ENCODE measurements at regions not wholly inside any gene's neighbourhood (a gene's known extent, or its start where the extent isn't known, plus 50 kb on each side); places are given as distances from the start of the nearest gene placed in this dataset.
"Not testable (repeated sequence)": the region's sequence is repeated elsewhere in the genome, so short reads cannot be mapped to it uniquely, and the experiment has no call there.

DNA sequence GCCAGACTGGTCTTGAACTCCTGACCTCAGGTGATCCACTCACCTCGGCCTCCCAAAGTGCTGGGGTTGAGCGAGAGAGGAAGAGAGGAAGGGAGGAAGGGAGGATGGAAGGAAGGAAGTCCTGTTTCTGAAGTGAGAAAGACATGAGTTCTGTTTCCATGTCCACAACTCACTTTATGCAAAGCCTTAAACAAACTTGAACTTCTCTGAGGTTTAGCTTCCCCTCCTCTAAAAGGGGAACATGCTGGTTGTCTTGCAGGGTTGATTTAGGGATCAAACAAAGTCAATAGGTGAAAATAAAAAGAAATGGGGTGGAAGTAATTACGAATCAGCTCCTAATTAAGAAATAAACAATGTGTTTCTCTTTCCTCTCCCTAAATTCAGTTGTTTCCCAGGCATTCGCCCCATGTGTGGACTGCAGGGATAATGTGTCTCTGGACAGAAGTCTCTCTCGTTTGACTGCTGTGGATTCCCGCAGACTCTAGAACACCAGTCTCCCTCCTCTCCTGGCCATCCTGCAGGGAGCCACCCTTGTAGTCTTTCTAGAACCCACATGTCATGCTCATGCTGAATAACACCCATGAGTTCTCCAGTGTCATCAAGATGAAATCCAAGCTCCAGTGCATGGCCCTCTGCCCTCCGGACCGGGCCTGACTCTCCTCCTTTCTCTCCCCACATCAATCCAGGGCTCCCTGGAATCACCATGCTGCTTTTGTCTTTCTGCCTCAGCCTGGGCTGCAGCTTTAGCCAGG lies 229.3 kb upstream of the TRIB2 start:
- no peaks in the 10 kb centered on the region for H3K4me1 ChIP-seq (ENCODE audit: control insufficient read depth, insufficient read depth, low read length)
- no peaks in the 10 kb centered on the region for H3K36me3 ChIP-seq (ENCODE audit: control insufficient read depth, insufficient read depth, low read length)
- H3K27me3 ChIP-seq (ENCODE audit: control insufficient read depth, insufficient read depth, low read length): no peaks in the 10 kb centered on the region
- H3K9ac ChIP-seq (ENCODE audit: low read length): no peak overlapping the region
- H3K4me3 ChIP-seq (ENCODE audit: low read length): no peak overlapping the region
- H3K9me3 ChIP-seq (ENCODE audit: control insufficient read depth, low read length): no peaks in the 10 kb centered on the region

DNA sequence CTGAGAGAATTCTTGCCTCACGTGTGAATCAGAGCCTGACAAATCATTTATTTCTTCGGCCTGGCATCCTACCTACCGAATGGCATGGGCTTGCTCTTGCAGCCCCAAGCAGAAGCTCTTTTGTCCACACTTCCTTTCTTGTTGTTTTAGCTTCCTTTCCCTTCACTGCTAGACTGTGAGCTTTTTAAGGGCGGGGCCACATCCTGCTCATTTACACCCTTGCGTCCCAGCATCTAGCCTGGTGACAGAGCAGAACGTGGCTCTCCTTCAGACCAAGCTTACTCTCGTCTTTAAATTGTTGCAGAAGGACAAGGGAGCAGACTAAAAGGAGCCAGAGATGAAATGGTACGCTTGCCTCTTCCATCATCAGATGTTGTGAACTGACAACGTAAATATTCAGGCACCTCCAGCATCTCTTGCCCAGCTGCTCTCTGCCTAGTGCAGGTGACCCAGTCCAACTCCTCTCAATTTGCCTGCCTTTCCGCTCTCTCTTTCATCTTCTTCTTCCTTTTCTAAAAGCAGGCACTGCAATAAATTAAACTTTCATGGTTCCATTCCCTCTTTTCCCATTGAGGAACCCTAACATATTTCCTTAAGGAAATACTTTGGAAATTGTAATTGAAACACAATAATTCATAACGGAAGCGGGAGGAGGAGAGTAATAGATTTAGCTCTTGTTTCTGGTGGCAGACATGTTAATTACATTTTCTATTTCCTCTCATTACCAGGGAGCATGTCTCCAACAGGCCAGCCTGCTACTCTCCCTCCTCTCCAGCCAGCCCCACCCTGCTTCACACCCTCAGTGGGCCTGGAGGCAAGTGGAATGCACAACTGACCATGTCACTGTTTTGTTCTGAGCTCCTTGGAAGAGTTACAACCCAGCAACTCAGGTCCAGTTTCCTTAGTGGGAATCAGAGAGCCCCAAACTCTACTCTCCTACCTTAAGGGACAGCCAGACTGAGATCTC lies 228.1 kb upstream of the TRIB2 start:
- Histone ChIP-seq H3K4me3 (ENCODE audit: low read length) (no peak overlapping the region), H3K36me3 (ENCODE audit: control insufficient read depth, insufficient read depth, low read length) (no peaks in the 10 kb centered on the region), H3K9me3 (ENCODE audit: control insufficient read depth, low read length) (no peaks in the 10 kb centered on the region), H3K9ac (ENCODE audit: low read length) (no peak overlapping the region), H3K4me1 (ENCODE audit: control insufficient read depth, insufficient read depth, low read length) (no peaks in the 10 kb centered on the region), H3K27me3 (ENCODE audit: control insufficient read depth, insufficient read depth, low read length) (no peaks in the 10 kb centered on the region)

DNA sequence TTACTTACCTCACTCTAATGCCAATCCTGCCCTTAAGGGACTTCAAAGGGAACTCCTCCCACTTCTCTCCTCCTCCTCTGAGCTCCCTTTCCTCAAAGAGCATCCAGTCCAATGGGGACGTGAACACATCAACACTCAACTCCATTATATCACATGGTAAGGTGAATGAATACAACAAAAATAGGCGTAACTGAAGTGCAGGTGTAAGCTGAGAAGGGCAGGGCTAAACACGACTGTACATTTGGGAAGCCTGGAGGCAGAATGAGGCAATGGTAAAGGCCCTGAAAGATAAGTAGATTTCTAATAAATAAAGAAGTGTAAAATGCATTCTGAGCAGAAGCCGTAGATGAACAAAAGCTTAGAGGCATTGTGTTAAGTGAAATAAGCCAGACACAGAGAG lies 226.1 kb upstream of the TRIB2 start:
- H3K9me3 ChIP-seq (ENCODE audit: control insufficient read depth, low read length): no peaks in the 10 kb centered on the region
- no peak overlapping the region for H3K4me3 ChIP-seq (ENCODE audit: low read length)
- no peak overlapping the region for H3K9ac ChIP-seq (ENCODE audit: low read length)
- H3K4me1 ChIP-seq (ENCODE audit: control insufficient read depth, insufficient read depth, low read length): no peaks in the 10 kb centered on the region
- no peaks in the 10 kb centered on the region for H3K27me3 ChIP-seq (ENCODE audit: control insufficient read depth, insufficient read depth, low read length)
- H3K36me3 ChIP-seq (ENCODE audit: control insufficient read depth, insufficient read depth, low read length): no peaks in the 10 kb centered on the region

DNA sequence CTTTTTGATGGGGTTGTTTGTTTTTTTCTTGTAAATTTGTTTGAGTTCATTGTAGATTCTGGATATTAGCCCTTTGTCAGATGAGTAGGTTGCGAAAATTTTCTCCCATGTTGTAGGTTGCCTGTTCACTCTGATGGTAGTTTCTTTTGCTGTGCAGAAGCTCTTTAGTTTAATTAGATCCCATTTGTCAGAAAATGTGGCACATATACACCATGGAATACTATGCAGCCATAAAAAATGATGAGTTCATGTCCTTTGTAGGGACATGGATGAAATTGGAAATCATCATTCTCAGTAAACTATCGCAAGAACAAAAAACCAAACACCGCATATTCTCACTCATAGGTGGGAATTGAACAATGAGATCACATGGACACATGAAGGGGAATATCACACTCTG lies 224.4 kb upstream of the TRIB2 start:
- not testable (repeated sequence) for H3K27me3 ChIP-seq (ENCODE audit: control insufficient read depth, insufficient read depth, low read length); H3K4me3 ChIP-seq (ENCODE audit: low read length); H3K9me3 ChIP-seq (ENCODE audit: control insufficient read depth, low read length); H3K4me1 ChIP-seq (ENCODE audit: control insufficient read depth, insufficient read depth, low read length); H3K9ac ChIP-seq (ENCODE audit: low read length); H3K36me3 ChIP-seq (ENCODE audit: control insufficient read depth, insufficient read depth, low read length)

DNA sequence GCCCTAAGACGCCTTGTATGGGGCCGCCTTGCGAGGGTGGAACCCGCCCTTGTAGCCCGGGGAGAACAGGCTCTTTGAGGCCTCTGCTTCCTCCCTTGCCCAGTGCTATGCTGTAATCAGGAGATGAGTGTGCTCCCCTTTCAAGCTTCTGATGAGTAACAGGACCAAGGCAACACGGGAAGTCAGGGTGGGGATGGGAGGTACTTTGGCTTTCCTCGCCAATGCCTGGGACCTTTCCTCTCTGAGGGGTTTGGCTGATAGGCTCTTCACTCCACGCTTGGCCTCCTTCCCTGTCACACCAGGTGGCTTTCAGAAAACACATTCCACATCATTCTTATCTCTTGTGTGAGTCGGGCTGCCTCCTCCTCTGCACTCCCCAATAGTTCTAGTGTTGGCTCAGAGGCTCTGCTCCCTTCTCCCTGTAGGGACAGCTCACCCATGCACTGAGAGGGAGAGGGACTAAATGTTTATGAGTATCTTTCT lies 223.7 kb upstream of the TRIB2 start:
- Histone ChIP-seq H3K9me3 (ENCODE audit: control insufficient read depth, low read length) (no peaks in the 10 kb centered on the region), H3K27me3 (ENCODE audit: control insufficient read depth, insufficient read depth, low read length) (no peaks in the 10 kb centered on the region), H3K4me3 (ENCODE audit: low read length) (no peak overlapping the region), H3K36me3 (ENCODE audit: control insufficient read depth, insufficient read depth, low read length) (no peaks in the 10 kb centered on the region), H3K4me1 (ENCODE audit: control insufficient read depth, insufficient read depth, low read length) (no peaks in the 10 kb centered on the region), H3K9ac (ENCODE audit: low read length) (no peak overlapping the region)

DNA sequence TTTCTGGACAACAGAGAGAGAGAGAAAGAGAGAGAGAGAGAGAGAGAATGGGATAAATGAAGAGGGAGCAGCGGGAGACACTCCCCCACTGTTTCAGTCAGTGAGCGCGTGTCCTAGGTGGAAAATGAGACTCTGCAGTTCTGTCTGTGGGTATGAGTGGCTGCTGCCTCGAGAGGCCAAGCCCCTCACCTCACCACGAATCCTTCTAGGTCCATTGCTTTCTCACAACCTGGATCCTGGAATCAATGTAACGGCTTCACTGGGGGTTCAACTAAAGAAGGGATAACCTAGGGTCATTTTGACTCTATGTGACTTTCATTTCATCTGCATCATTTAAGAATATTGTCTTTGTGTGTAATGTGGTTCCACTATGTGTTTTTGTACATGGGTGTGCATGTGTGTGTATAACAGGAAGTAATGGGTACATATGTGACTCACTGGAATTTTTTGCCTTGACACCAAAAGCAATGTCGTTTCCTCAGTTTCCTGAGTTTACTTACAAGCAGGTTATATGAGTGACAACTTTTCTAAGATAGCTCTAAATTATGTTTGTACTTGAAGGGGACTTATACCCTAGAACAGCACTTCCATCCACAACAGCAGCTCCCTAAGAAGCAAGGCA lies 221.4 kb upstream of the TRIB2 start:
- H3K4me1 ChIP-seq (ENCODE audit: control insufficient read depth, insufficient read depth, low read length): no peaks in the 10 kb centered on the region
- no peaks in the 10 kb centered on the region for H3K36me3 ChIP-seq (ENCODE audit: control insufficient read depth, insufficient read depth, low read length)
- no peaks in the 10 kb centered on the region for H3K27me3 ChIP-seq (ENCODE audit: control insufficient read depth, insufficient read depth, low read length)
- H3K9me3 ChIP-seq (ENCODE audit: control insufficient read depth, low read length): no peaks in the 10 kb centered on the region
- no peak overlapping the region for H3K9ac ChIP-seq (ENCODE audit: low read length)
- H3K4me3 ChIP-seq (ENCODE audit: low read length): no peak overlapping the region

DNA sequence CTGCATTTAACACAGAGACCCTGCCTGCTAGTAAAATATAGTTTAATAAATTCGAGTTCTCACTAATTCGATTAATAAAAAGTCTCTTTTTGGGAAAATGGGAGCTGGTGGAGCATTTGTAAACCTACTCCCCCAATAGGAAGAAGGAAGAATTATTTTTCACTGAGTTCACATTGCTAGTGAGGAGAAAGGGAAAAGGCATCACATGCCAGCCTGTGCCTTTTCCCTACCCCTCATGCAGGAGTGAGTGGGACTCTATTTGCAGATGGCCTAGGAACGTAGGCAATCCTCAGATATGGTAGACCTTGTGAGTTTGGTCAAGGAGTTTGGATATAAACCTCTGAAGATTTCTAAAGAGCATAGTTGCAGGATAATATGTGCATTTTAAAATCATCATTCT lies 218.4 kb upstream of the TRIB2 start:
- Histone ChIP-seq H3K9me3 (ENCODE audit: control insufficient read depth, low read length) (no peaks in the 10 kb centered on the region), H3K27me3 (ENCODE audit: control insufficient read depth, insufficient read depth, low read length) (no peaks in the 10 kb centered on the region), H3K4me1 (ENCODE audit: control insufficient read depth, insufficient read depth, low read length) (no peaks in the 10 kb centered on the region), H3K9ac (ENCODE audit: low read length) (no peak overlapping the region), H3K36me3 (ENCODE audit: control insufficient read depth, insufficient read depth, low read length) (no peaks in the 10 kb centered on the region), H3K4me3 (ENCODE audit: low read length) (no peak overlapping the region)

DNA sequence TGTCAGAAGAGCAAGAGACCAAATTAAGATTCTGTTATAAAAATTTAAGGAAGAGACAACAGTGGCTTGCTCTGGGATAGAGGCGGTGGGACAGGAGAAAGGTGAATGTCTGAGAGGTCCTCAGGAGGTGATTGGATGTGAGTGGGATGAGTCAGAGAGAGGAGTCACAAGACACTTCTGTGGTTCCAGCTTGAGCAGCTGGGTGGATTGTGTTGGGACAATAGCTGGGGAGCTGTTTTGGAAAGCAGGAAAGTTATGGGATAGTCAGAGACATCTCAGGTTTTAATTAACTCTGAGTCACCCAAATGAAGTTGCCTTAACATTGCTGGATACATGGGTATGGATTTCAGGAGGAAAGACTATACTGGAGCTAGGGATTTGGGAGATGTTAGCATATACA lies 218.0 kb upstream of the TRIB2 start:
- no peaks in the 10 kb centered on the region for H3K36me3 ChIP-seq (ENCODE audit: control insufficient read depth, insufficient read depth, low read length)
- no peak overlapping the region for H3K4me3 ChIP-seq (ENCODE audit: low read length)
- H3K9ac ChIP-seq (ENCODE audit: low read length): no peak overlapping the region
- no peaks in the 10 kb centered on the region for H3K4me1 ChIP-seq (ENCODE audit: control insufficient read depth, insufficient read depth, low read length)
- H3K9me3 ChIP-seq (ENCODE audit: control insufficient read depth, low read length): no peaks in the 10 kb centered on the region
- H3K27me3 ChIP-seq (ENCODE audit: control insufficient read depth, insufficient read depth, low read length): no peaks in the 10 kb centered on the region

DNA sequence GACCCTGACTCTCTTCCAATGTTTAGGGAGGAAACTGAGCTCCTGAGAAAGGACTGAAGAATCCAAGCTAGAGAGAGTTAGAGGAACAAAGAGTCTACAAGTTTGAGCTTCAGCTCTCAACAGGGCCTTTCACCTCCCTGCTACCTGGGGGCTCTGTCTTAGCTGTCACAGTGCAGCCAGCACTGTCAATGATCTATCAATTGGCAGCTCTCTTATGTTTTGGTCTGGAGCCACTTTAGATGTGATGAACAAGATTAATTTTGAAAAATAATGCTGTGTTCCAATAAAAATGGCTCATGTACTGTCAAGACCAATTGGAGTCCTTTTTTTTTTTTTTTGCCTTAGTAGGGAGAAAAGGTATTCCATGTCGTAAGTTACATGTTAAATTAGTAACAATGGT lies 215.8 kb upstream of the TRIB2 start:
- Histone ChIP-seq H3K36me3 (ENCODE audit: control insufficient read depth, insufficient read depth, low read length) (no peaks in the 10 kb centered on the region), H3K4me1 (ENCODE audit: control insufficient read depth, insufficient read depth, low read length) (no peaks in the 10 kb centered on the region), H3K4me3 (ENCODE audit: low read length) (no peak overlapping the region), H3K9ac (ENCODE audit: low read length) (no peak overlapping the region), H3K27me3 (ENCODE audit: control insufficient read depth, insufficient read depth, low read length) (no peaks in the 10 kb centered on the region), H3K9me3 (ENCODE audit: control insufficient read depth, low read length) (no peaks in the 10 kb centered on the region)

DNA sequence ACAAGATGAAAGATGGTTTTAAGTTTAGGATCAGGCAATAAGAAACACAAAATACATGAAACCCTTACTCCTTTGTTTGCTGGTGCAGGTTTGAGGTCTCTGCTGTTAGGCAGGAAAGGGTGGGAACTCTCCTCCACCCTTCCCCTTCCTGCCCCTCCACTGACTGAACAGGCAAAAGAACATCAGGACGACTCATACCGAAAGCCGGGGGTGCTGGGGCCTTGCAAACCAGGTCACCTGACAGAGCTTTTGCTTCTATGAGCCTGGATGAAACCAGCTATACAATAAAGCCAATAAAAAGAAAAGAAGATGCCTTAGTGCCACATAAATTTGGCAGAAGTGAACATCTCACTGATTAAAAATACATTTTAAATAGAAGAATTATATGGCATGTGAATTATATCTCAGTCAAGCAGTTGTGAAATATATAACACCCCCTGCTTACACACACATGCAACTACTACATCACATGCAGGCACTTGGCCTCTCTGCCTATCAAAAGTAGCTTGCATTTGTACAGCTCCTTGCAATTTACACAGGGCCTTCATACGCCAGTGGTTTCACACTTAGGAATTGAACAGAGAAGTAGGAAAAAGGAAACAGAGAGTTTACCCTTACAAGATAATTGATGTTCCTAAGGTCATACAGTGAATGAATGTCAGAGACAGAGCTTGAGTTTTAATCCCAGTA lies 215.1 kb upstream of the TRIB2 start:
- no peaks in the 10 kb centered on the region for H3K4me1 ChIP-seq (ENCODE audit: control insufficient read depth, insufficient read depth, low read length)
- no peak overlapping the region for H3K9ac ChIP-seq (ENCODE audit: low read length)
- H3K4me3 ChIP-seq (ENCODE audit: low read length): no peak overlapping the region
- H3K9me3 ChIP-seq (ENCODE audit: control insufficient read depth, low read length): no peaks in the 10 kb centered on the region
- H3K27me3 ChIP-seq (ENCODE audit: control insufficient read depth, insufficient read depth, low read length): no peaks in the 10 kb centered on the region
- no peaks in the 10 kb centered on the region for H3K36me3 ChIP-seq (ENCODE audit: control insufficient read depth, insufficient read depth, low read length)

DNA sequence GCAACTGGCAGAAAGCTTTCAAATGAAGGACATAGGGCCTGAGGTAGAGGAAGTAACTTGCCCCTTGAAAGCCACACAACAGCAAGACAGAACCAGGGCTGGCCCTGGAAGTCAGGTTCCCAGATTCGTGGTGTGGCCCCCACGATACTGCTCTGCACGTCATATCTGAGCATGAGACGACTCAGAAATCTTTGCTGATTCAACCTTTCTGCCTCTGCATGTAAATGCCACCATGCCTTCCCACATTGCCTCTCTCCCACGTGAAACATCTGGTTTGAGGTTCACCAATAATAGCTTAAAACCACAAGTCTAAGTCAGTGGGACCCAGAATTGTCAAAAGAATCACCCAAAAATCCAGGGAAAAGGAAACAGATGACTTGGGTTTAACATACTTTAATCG lies 214.0 kb upstream of the TRIB2 start:
- H3K4me1 ChIP-seq (ENCODE audit: control insufficient read depth, insufficient read depth, low read length): no peaks in the 10 kb centered on the region
- no peak overlapping the region for H3K4me3 ChIP-seq (ENCODE audit: low read length)
- no peaks in the 10 kb centered on the region for H3K9me3 ChIP-seq (ENCODE audit: control insufficient read depth, low read length)
- H3K27me3 ChIP-seq (ENCODE audit: control insufficient read depth, insufficient read depth, low read length): no peaks in the 10 kb centered on the region
- no peaks in the 10 kb centered on the region for H3K36me3 ChIP-seq (ENCODE audit: control insufficient read depth, insufficient read depth, low read length)
- H3K9ac ChIP-seq (ENCODE audit: low read length): no peak overlapping the region

All from mucosa of stomach (tissue), 1 donor.